SK-N-SH treated with all-trans-retinoic acid at 6 μM for 48 hours (cell line): ENCODE measurements at regions not wholly inside any gene's neighbourhood (a gene's known extent, or its start where the extent isn't known, plus 50 kb on each side); places are given as distances from the start of the nearest gene placed in this dataset.

Experiments used
- ARNTL ChIP-seq: fragments of 450-650 bp; formaldehyde crosslinking; IDR thresholded peaks from 2 replicates; pipeline ENCODE4 v1.5.0; 2020; ENCODE audit warnings: low read depth, mild to moderate bottlenecking, moderate library complexity, borderline replicate concordance
- BACH2 ChIP-seq: fragments of 250-450 bp; sonication (Bioruptor Pico); IDR thresholded peaks from 2 replicates; pipeline ENCODE4 v1.9.0; 2021; ENCODE audit warnings: mild to moderate bottlenecking, borderline replicate concordance
- CSDC2 ChIP-seq: fragments of 250-450 bp; sonication (Bioruptor Pico); IDR thresholded peaks from 2 replicates; pipeline ENCODE4 v1.5.0; 2020; ENCODE audit warnings: mild to moderate bottlenecking, moderate library complexity
- PPARA ChIP-seq: fragments of 250-450 bp; sonication (Bioruptor Pico); IDR thresholded peaks from 2 replicates; pipeline ENCODE4 v1.5.0; 2020; ENCODE audit warnings: mild to moderate bottlenecking, borderline replicate concordance
- RARB ChIP-seq: fragments of 250-450 bp; sonication (Bioruptor Pico); IDR thresholded peaks from 2 replicates; pipeline ENCODE4 v1.8.0; 2021; ENCODE audit warnings: mild to moderate bottlenecking, moderate library complexity
- TCF4 ChIP-seq: fragments of 250-450 bp; sonication (Bioruptor Pico); IDR thresholded peaks from 2 replicates; pipeline ENCODE4 v1.8.0; 2021; ENCODE audit warnings: mild to moderate bottlenecking, moderate library complexity, borderline replicate concordance
- TOX ChIP-seq: fragments of 250-450 bp; sonication (Bioruptor Pico); IDR thresholded peaks from 2 replicates; pipeline ENCODE4 v1.8.0; 2021; ENCODE audit warnings: mild to moderate bottlenecking, moderate library complexity, borderline replicate concordance
- ZFP3 ChIP-seq: fragments of 250-450 bp; sonication (Bioruptor Pico); IDR thresholded peaks from 2 replicates; pipeline ENCODE4 v1.5.0; 2020; ENCODE audit warnings: mild to moderate bottlenecking, moderate library complexity
- TF ChIP-seq, protein P1 (sequence below): fragments of 250-450 bp; sonication (Bioruptor Pico); IDR thresholded peaks from 2 replicates; pipeline ENCODE4 v1.8.0; 2021; ENCODE audit warnings: low read depth, mild to moderate bottlenecking, moderate library complexity, borderline replicate concordance
- TF ChIP-seq, protein P2 (sequence below): fragments of 250-450 bp; sonication (Bioruptor Pico); IDR thresholded peaks from 2 replicates; pipeline ENCODE4 v1.8.0; 2020; ENCODE audit warnings: mild to moderate bottlenecking, moderate library complexity, borderline replicate concordance
- TF ChIP-seq, protein P3 (sequence below): fragments of 250-450 bp; sonication (Bioruptor Pico); IDR thresholded peaks from 2 replicates; pipeline ENCODE4 v1.5.1; 2020; ENCODE audit warnings: low read depth, mild to moderate bottlenecking, moderate library complexity

DNA sequence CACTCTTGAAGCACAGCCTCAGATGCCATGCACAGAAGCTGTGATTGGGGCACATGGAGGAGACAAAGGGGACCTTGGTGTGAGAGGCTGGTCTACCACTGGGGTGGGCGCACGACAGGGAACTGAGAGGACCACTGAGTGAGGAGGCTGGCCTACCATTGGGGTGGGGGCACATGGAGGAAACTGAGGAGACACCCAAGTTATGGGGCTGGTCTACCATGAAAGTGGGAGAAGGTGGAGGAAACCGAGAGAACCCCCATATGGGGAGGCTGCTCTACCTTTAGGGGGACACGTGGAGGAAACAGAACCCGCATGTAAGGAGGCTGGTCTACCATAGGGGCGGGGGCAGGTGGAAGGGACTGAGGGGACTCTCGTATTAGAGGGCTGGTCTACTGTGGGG, 153.4 kb downstream of the FBLN2 start:
- TF ChIP-seq CSDC2 (CRISPR knock-in tag) (no peak), RARB (no peak), BACH2 (CRISPR knock-in tag) (no peak), PPARA (CRISPR knock-in tag) (no peak), ARNTL (CRISPR knock-in tag) (no peak), ZFP3 (CRISPR knock-in tag) (no peak), TOX (CRISPR knock-in tag) (no peak), TCF4 (CRISPR knock-in tag) (no peak)
- TF ChIP-seq, protein P1, sequence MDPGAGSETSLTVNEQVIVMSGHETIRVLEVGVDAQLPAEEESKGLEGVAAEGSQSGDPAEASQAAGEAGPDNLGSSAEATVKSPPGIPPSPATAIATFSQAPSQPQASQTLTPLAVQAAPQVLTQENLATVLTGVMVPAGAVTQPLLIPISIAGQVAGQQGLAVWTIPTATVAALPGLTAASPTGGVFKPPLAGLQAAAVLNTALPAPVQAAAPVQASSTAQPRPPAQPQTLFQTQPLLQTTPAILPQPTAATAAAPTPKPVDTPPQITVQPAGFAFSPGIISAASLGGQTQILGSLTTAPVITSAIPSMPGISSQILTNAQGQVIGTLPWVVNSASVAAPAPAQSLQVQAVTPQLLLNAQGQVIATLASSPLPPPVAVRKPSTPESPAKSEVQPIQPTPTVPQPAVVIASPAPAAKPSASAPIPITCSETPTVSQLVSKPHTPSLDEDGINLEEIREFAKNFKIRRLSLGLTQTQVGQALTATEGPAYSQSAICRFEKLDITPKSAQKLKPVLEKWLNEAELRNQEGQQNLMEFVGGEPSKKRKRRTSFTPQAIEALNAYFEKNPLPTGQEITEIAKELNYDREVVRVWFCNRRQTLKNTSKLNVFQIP (CRISPR knock-in tag): no peak
- TF ChIP-seq, protein P2, sequence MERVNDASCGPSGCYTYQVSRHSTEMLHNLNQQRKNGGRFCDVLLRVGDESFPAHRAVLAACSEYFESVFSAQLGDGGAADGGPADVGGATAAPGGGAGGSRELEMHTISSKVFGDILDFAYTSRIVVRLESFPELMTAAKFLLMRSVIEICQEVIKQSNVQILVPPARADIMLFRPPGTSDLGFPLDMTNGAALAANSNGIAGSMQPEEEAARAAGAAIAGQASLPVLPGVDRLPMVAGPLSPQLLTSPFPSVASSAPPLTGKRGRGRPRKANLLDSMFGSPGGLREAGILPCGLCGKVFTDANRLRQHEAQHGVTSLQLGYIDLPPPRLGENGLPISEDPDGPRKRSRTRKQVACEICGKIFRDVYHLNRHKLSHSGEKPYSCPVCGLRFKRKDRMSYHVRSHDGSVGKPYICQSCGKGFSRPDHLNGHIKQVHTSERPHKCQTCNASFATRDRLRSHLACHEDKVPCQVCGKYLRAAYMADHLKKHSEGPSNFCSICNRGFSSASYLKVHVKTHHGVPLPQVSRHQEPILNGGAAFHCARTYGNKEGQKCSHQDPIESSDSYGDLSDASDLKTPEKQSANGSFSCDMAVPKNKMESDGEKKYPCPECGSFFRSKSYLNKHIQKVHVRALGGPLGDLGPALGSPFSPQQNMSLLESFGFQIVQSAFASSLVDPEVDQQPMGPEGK: no peak
- TF ChIP-seq, protein P3, sequence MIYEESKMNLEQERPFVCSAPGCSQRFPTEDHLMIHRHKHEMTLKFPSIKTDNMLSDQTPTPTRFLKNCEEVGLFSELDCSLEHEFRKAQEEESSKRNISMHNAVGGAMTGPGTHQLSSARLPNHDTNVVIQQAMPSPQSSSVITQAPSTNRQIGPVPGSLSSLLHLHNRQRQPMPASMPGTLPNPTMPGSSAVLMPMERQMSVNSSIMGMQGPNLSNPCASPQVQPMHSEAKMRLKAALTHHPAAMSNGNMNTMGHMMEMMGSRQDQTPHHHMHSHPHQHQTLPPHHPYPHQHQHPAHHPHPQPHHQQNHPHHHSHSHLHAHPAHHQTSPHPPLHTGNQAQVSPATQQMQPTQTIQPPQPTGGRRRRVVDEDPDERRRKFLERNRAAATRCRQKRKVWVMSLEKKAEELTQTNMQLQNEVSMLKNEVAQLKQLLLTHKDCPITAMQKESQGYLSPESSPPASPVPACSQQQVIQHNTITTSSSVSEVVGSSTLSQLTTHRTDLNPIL: no peak
